ENCODE measurements at regions not wholly inside any gene's neighbourhood (a gene's known extent, or its start where the extent isn't known, plus 50 kb on each side); places are given as distances from the start of the nearest gene placed in this dataset.

DNA sequence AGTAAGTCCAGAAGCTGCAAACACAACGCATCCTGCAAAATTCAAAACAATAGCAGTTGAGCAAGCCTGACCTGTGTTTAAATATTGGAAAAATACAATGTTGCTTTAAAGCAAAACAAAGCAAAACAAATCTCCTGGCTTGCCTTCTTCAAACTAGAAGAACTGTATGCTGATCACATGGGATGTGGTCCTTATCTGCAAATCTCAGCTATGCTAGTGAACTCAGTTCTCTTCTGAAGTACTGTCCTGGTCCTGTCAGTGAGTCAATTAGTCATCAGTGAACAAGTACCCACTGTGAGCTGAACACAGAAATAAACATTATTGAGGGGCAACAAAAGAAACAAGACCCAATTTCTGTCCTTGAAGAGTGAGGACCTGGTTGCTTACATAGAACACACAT, 522.5 kb downstream of the SMARCA1 start:
- TF ChIP-seq CTCF (IDR thresholded peaks at IDR 0.05; ENCODE audit: poor library complexity) (no peak), EZH2phosphoT487 (IDR thresholded peaks at IDR 0.05; ENCODE audit: low read depth, severe bottlenecking, unreplicated experiment) (no peak)

Measured in hepatocyte (in vitro differentiated cells).